Kidney (tissue), 13 donors: ENCODE measurements at regions not wholly inside any gene's neighbourhood (a gene's known extent, or its start where the extent isn't known, plus 50 kb on each side); places are given as distances from the start of the nearest gene placed in this dataset.

Source experiments
- DNase-seq, 5 donors: peaks; one replicate each; pipeline ENCODE4 v3.0.0-alpha.2; 2013 to 2020
- FAIRE-seq: peaks from 2 replicates; lab custom pipeline; 2012; peaks lifted over from hg19 to GRCh38; lab: Jason Lieb, UNC
- H3K27ac ChIP-seq, 2 donors: one replicate each; pipeline ENCODE4 v1.7.0; 2013; ENCODE audit warnings: low read depth in 2 of 2, low read length in 2 of 2, inconsistent platforms in 1 of 2
- H3K27me3 ChIP-seq: one replicate; pipeline ENCODE4 v1.7.1; 2013; ENCODE audit warnings: low read length, inconsistent platforms; ENCODE audit not compliant: control insufficient read depth, insufficient read depth
- H3K36me3 ChIP-seq, 3 donors: one replicate each; pipeline versions ENCODE4 v1.7.0 to v1.7.1; 2013; ENCODE audit warnings: low read length in 3 of 3, control low read depth in 1 of 3, inconsistent platforms in 1 of 3; ENCODE audit not compliant: insufficient read depth in 3 of 3, control insufficient read depth in 2 of 3
- H3K4me1 ChIP-seq, 3 donors: one replicate each; pipeline versions ENCODE4 v1.7.0 to v1.7.1; 2013; ENCODE audit warnings: low read length in 3 of 3, inconsistent platforms in 1 of 3, low read depth in 1 of 3; ENCODE audit not compliant: control insufficient read depth in 2 of 3, insufficient read depth in 2 of 3
- H3K4me3 ChIP-seq, 3 donors: one replicate each; pipeline versions ENCODE4 v1.7.0 to v1.8.1; 2013; ENCODE audit warnings: low read length in 3 of 3, control low read depth in 1 of 3, inconsistent platforms in 1 of 3
- H3K9ac ChIP-seq, 3 donors: one replicate each; pipeline versions ENCODE4 v1.7.0 to v1.7.1; 2013; ENCODE audit warnings: low read length in 3 of 3, control low read depth in 1 of 3, inconsistent platforms in 1 of 3
- H3K9me3 ChIP-seq, 3 donors: one replicate each; pipeline versions ENCODE4 v1.7.0 to v1.7.1; 2013; ENCODE audit warnings: low read length in 3 of 3, control low read depth in 1 of 3, inconsistent platforms in 1 of 3; ENCODE audit not compliant: control insufficient read depth in 2 of 3, insufficient read depth in 1 of 3
- intact Hi-C: fragments of 100-400 bp; cut with DNase I; formaldehyde crosslinking; loops from one replicate; pipeline ENCODE4 v1.11.1; 2022
- TF ChIP-seq, protein P1 (sequence below): IDR thresholded peaks from 3 replicates; pipeline ENCODE4 v1.5.1; 2012; ENCODE audit warnings: mild to moderate bottlenecking, moderate library complexity, borderline replicate concordance; ENCODE audit not compliant: insufficient read depth; ENCODE audit errors: extremely low read depth
- donor health status: control.
- donor health status: control.
- donor health status: control.
- donor health status: control.
- donor health status: control.
- donor health status: DM: yes; HTN: yes; CAD: no.
- donor health status: Normal renal cell carcinoma (clear cell type).

DNA sequence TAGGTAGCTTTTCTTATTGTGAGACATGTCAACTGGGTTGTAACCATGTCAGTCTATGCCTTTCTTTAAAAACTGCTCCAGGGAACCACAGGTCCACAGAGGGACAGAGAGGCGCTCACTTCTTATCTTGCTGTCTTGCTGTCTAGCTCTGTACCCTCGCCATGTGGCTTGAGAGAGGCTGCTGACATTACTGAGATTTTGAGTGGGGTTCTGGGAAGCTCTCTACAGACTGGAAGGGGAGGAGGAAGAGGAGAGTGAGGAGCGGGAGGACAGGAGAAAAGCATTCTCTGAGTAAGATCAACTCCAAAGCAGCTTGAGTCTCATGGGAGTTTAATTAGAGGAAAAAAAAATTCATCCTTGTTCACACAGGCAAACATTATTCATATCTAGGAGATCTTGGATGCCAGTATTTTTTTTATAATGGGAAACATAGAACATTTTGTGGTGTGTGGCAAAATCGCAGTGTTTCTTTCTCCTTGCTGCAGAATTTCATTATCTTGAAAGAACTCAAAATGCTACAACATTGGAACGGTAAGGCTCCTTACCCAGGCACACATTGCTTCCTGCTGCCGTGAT lies 1037.0 kb upstream of the NR2F2 start:
- no peak for FAIRE-seq
- DNase-seq = peak in 1 of 5 donors; percentile 29
- Histone ChIP-seq H3K4me3 (no peak overlapping the region), H3K9me3 (no peaks in the 10 kb centered on the region), H3K27me3 (no peaks in the 10 kb centered on the region), H3K27ac (no peak overlapping the region), H3K9ac (no peak overlapping the region), H3K36me3 (no peaks in the 10 kb centered on the region), H3K4me1 (peaks cover 0 to 6% (median 5%) of the 10 kb centered on the region in 3 donors)
- intact Hi-C loops = no loop called here
- TF ChIP-seq, protein P1, sequence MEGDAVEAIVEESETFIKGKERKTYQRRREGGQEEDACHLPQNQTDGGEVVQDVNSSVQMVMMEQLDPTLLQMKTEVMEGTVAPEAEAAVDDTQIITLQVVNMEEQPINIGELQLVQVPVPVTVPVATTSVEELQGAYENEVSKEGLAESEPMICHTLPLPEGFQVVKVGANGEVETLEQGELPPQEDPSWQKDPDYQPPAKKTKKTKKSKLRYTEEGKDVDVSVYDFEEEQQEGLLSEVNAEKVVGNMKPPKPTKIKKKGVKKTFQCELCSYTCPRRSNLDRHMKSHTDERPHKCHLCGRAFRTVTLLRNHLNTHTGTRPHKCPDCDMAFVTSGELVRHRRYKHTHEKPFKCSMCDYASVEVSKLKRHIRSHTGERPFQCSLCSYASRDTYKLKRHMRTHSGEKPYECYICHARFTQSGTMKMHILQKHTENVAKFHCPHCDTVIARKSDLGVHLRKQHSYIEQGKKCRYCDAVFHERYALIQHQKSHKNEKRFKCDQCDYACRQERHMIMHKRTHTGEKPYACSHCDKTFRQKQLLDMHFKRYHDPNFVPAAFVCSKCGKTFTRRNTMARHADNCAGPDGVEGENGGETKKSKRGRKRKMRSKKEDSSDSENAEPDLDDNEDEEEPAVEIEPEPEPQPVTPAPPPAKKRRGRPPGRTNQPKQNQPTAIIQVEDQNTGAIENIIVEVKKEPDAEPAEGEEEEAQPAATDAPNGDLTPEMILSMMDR = no peak

DNA sequence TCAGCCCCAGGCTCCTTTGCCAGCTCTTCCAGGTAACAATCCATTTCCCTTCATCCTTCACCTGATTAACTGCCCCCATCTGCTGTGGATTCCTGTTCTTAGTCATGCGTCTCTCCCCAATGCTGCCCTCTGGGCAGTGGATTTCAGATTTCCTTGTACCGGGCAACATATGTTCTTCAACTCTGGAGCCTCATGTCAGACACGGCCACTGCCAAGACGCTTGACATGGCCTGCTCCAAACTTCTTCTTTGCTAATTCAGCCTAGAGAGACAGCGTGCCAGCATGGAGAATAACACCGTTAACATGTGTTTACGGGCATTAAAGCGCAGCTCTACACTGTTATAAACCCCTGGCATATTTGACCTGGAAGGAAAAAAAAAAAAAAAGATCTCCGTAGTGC lies 1035.1 kb upstream of the NR2F2 start:
- no peak overlapping the region for H3K27ac ChIP-seq
- no peak for FAIRE-seq
- no peak overlapping the region for H3K9ac ChIP-seq
- DNase-seq = peak in 3 of 5 donors; percentile 52 to 72 (median 65)
- intact Hi-C loops = no loop called here
- no peak overlapping the region for H3K4me3 ChIP-seq
- H3K27me3 ChIP-seq = no peaks in the 10 kb centered on the region
- H3K36me3 ChIP-seq = no peaks in the 10 kb centered on the region
- peaks cover 0 to 6% (median 5%) of the 10 kb centered on the region in 3 donors for H3K4me1 ChIP-seq
- TF ChIP-seq, protein P1 = no peak
- H3K9me3 ChIP-seq = no peaks in the 10 kb centered on the region

DNA sequence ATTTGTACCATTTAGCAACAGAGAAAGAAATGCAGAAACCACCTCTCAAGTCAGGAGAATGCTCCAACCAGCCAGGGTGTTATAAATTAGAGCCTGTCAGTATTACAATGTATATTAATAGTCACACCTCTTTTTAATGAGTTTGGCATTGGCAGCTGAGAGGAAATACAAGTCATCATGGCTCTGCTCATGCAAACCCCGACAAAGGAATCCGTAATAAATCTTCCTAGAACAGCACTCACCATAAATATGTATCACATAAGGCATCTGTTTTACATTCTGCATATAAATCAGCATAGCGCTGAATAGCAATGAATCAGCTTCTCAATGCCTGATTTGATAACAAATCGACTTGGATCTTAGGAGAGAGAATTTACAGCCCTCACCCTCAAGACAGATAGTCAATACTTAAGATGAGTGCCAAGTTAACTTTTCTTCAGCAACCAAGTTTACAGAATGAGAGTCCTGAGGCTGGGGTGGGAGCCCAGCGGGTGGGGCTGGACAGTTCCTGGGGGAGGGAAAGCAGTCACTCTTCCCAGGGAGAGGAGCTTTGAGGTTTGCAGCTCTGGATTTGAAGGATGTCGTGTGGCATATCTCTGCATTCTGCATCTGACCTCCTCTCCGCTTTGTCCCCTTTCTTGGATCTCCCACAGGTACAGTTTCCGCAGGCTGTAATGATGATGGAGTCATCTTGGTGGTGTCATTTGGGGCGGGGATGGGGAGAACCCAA lies 1034.4 kb upstream of the NR2F2 start:
- TF ChIP-seq, protein P1 = no peak
- FAIRE-seq (no peak), DNase-seq (peak in 3 of 5 donors; percentile 21 to 68 (median 63))
- Histone ChIP-seq H3K27ac (no peak overlapping the region), H3K4me1 (peaks cover 0 to 7% (median 6%) of the 10 kb centered on the region in 3 donors), H3K4me3 (no peak overlapping the region), H3K36me3 (no peaks in the 10 kb centered on the region), H3K27me3 (no peaks in the 10 kb centered on the region), H3K9ac (no peak overlapping the region), H3K9me3 (no peaks in the 10 kb centered on the region)
- intact Hi-C loops = no loop called here
